ENCODE measurements at regions not wholly inside any gene's neighbourhood (a gene's known extent, or its start where the extent isn't known, plus 50 kb on each side); places are given as distances from the start of the nearest gene placed in this dataset.

GRCh38 chr9:38200431-38200830 is 131.4 kb upstream of the SHB start:
- TF ChIP-seq EZH2 (IDR thresholded peaks at IDR 0.05; ENCODE audit: insufficient read depth, poor library complexity, severe bottlenecking) (no peak), EZH2phosphoT487 (IDR thresholded peaks at IDR 0.05; ENCODE audit: insufficient read depth, low read depth) (no peak)
